Neural progenitor cell (in vitro differentiated cells): ENCODE measurements at regions not wholly inside any gene's neighbourhood (a gene's known extent, or its start where the extent isn't known, plus 50 kb on each side); places are given as distances from the start of the nearest gene placed in this dataset.

Experiments
- DNase-seq: peaks from one replicate; pipeline ENCODE4 v3.0.0-alpha.2; 2016; ENCODE audit warnings: low spot score
- H2AFZ ChIP-seq: fragments of 200-600 bp; sonication (generic); replicated peaks from 2 replicates; pipeline ENCODE4 v1.6.1; 2016; ENCODE audit warnings: antibody characterized with exemption
- H3F3A ChIP-seq: fragments of 200-600 bp; sonication (generic); 2 replicates; pipeline ENCODE4 v1.6.1; 2016; ENCODE audit warnings: antibody characterized with exemption, low read depth
- H3K27ac ChIP-seq: fragments of 200-600 bp; sonication (generic); 2 replicates; pipeline ENCODE4 v1.5.1; 2016; ENCODE audit warnings: mild to moderate bottlenecking
- H3K27me3 ChIP-seq: fragments of 200-600 bp; sonication (generic); 2 replicates; pipeline ENCODE4 v1.6.1; 2016; ENCODE audit warnings: mild to moderate bottlenecking, moderate library complexity
- H3K36me3 ChIP-seq: fragments of 200-600 bp; sonication (generic); 2 replicates; pipeline ENCODE4 v1.5.1; 2016
- H3K4me1 ChIP-seq: fragments of 200-600 bp; sonication (generic); 2 replicates; pipeline ENCODE4 v1.6.1; 2016; ENCODE audit warnings: mixed run types
- H3K4me2 ChIP-seq: fragments of 200-600 bp; sonication (generic); 2 replicates; pipeline ENCODE4 v1.6.1; 2016
- H3K4me3 ChIP-seq: fragments of 200-600 bp; sonication (generic); 2 replicates; pipeline ENCODE4 v1.5.1; 2016
- H3K79me2 ChIP-seq: fragments of 200-600 bp; sonication (generic); 2 replicates; pipeline ENCODE4 v1.6.1; 2016; ENCODE audit warnings: low read depth
- H3K9ac ChIP-seq: fragments of 200-600 bp; sonication (generic); 2 replicates; pipeline ENCODE4 v1.6.1; 2016
- H3K9me3 ChIP-seq: fragments of 200-600 bp; sonication (generic); 2 replicates; pipeline ENCODE4 v1.5.1; 2016; ENCODE audit warnings: low read depth
- H4K20me1 ChIP-seq: fragments of 200-600 bp; sonication (generic); 2 replicates; pipeline ENCODE4 v1.6.1; 2016; ENCODE audit warnings: low read depth
- H3K27ac Mint-ChIP-seq: 3 replicates; pipeline ENCODE4 v1.8.0; 2021; ENCODE audit warnings: mixed read lengths
- H3K27me3 Mint-ChIP-seq: 2 replicates; pipeline ENCODE4 v1.8.0; 2022; ENCODE audit warnings: low read depth, mild to moderate bottlenecking, inconsistent platforms, moderate library complexity, mixed read lengths; ENCODE audit not compliant: insufficient read depth
- H3K36me3 Mint-ChIP-seq: 3 replicates; pipeline ENCODE4 v1.8.0; 2021; ENCODE audit warnings: mixed read lengths
- H3K4me1 Mint-ChIP-seq: 3 replicates; pipeline ENCODE4 v1.8.0; 2021; ENCODE audit warnings: mixed read lengths
- H3K4me3 Mint-ChIP-seq: 3 replicates; pipeline ENCODE4 v1.8.0; 2021; ENCODE audit warnings: mild to moderate bottlenecking, moderate library complexity, mixed read lengths
- H3K9me3 Mint-ChIP-seq: 3 replicates; pipeline ENCODE4 v1.8.0; 2020; ENCODE audit warnings: mixed read lengths
- EZH2 ChIP-seq: fragments of 200-600 bp; sonication (generic); IDR thresholded peaks from 2 replicates; pipeline ENCODE4 v1.6.1; 2017; ENCODE audit warnings: antibody characterized with exemption, mild to moderate bottlenecking, moderate library complexity
- EZH2phosphoT487 ChIP-seq: fragments of 200-600 bp; sonication (generic); IDR thresholded peaks from 2 replicates; pipeline ENCODE4 v1.6.1; 2017; ENCODE audit warnings: antibody characterized with exemption
- TF ChIP-seq, protein P1 (sequence below): fragments of 200-600 bp; sonication (generic); IDR thresholded peaks from 2 replicates; pipeline ENCODE4 v1.5.1; 2017; ENCODE audit warnings: antibody characterized with exemption, mild to moderate bottlenecking

DNA sequence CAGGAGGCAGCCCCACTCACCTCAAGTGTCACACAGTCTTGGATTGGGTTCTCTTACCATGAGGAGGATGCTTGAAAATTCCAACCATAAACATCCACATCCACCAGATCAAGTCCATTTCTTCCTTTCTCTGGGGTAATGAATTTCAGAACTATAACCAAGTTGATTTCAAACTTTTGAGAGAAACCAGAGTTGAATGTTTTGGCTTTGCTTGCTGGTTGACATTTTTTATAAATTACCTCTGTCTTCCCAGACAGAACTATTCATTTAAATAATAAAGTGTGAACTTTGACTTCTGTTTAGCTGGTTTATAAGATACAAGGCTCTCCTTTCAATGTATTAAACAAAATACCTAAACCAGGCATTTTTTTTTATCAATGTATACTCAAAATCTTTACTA is 550.7 kb downstream of the KCTD12 start:
- no peaks in the 10 kb centered on the region for H3K36me3 Mint-ChIP-seq
- Histone ChIP-seq H3K79me2 (no peaks in the 10 kb centered on the region), H3K9ac (no peak overlapping the region), H3F3A (no peaks in the 10 kb centered on the region), H3K9me3 (no peaks in the 10 kb centered on the region), H3K4me2 (no peak overlapping the region), H3K27ac (no peak overlapping the region), H3K4me3 (no peak overlapping the region), H3K27me3 (no peaks in the 10 kb centered on the region), H3K4me1 (no peaks in the 10 kb centered on the region), H2AFZ (no peak overlapping the region), H3K36me3 (no peaks in the 10 kb centered on the region), H4K20me1 (no peaks in the 10 kb centered on the region)
- H3K4me3 Mint-ChIP-seq, result no peak overlapping the region
- H3K27ac Mint-ChIP-seq, result no peak overlapping the region
- no peak for DNase-seq
- no peak for TF ChIP-seq EZH2phosphoT487
- TF ChIP-seq, protein P1, sequence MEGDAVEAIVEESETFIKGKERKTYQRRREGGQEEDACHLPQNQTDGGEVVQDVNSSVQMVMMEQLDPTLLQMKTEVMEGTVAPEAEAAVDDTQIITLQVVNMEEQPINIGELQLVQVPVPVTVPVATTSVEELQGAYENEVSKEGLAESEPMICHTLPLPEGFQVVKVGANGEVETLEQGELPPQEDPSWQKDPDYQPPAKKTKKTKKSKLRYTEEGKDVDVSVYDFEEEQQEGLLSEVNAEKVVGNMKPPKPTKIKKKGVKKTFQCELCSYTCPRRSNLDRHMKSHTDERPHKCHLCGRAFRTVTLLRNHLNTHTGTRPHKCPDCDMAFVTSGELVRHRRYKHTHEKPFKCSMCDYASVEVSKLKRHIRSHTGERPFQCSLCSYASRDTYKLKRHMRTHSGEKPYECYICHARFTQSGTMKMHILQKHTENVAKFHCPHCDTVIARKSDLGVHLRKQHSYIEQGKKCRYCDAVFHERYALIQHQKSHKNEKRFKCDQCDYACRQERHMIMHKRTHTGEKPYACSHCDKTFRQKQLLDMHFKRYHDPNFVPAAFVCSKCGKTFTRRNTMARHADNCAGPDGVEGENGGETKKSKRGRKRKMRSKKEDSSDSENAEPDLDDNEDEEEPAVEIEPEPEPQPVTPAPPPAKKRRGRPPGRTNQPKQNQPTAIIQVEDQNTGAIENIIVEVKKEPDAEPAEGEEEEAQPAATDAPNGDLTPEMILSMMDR, result no peak
- no peak for TF ChIP-seq EZH2
- H3K9me3 Mint-ChIP-seq, result no peaks in the 10 kb centered on the region
- no peaks in the 10 kb centered on the region for H3K27me3 Mint-ChIP-seq
- H3K4me1 Mint-ChIP-seq, result peaks cover 8% of the 10 kb centered on the region

DNA sequence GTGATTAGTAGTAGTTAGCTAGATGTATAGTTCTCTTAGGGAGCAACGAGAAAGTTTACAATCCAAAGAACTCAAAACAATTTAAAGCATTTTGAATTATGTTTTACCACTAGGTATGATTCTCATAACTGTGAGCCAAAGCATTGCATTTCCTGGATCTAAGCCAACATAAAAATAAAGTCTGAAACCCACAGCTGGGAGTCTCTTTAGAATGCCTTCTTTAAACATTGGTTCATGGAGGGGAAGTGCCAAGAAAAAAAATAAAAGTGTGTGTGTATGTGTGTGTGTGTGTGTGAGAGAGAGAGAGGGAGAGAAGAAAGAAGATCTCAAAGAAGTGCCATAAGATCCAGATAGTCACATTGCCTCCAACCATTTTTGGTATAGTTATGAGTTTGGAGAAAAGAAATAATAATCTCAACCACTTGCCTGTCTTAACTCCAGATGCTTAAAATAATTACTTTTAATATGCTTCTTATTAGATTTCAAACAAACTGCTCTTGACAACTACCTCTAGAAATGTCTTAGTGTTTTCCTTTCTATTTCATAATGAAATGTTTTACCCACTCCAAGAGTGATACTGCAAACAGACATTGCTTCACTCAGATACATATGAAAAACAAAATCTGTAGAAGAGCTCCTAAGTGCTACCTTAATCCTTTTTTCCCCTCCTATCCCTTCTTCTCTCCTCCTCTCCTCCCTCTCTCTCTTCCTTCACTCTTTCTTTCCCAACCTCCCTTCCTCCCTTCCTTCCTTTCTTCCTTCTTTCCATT is 554.1 kb downstream of the KCTD12 start:
- no peak overlapping the region for H3K4me3 Mint-ChIP-seq
- Histone ChIP-seq H3K27ac (no peak overlapping the region), H3K9ac (no peak overlapping the region), H3K36me3 (no peaks in the 10 kb centered on the region), H3K27me3 (no peaks in the 10 kb centered on the region), H3K4me2 (no peak overlapping the region), H3K79me2 (no peaks in the 10 kb centered on the region), H3F3A (no peaks in the 10 kb centered on the region), H3K4me3 (no peak overlapping the region), H2AFZ (no peak overlapping the region), H4K20me1 (no peaks in the 10 kb centered on the region), H3K4me1 (no peaks in the 10 kb centered on the region), H3K9me3 (no peaks in the 10 kb centered on the region)
- TF ChIP-seq, protein P1, result no peak
- TF ChIP-seq EZH2 (no peak), EZH2phosphoT487 (no peak)
- peaks cover 8% of the 10 kb centered on the region for H3K4me1 Mint-ChIP-seq
- no peak overlapping the region for H3K27ac Mint-ChIP-seq
- no peaks in the 10 kb centered on the region for H3K36me3 Mint-ChIP-seq
- no peak for DNase-seq
- H3K9me3 Mint-ChIP-seq, result no peaks in the 10 kb centered on the region
- no peaks in the 10 kb centered on the region for H3K27me3 Mint-ChIP-seq

DNA sequence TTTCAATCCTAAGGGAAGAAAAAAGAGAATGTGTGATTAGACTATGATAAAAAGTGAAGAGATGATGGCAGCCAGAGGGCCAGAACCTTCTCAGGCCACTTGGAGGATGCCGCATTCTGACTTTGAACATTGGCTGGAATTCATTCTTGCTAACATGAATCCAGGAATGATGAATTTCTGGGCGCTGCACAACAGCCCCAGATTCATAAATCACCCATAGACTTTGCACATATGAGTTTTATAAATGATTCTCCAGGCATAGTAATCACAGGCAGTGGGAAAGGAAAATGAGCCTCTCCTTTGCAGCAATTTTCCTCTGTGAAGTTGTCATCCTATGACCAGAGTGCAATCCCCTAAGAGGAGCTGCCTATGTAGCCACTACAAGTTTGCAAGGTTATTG is 555.4 kb downstream of the KCTD12 start:
- peaks cover 8% of the 10 kb centered on the region for H3K4me1 Mint-ChIP-seq
- no peaks in the 10 kb centered on the region for H3K9me3 Mint-ChIP-seq
- H3K9me3 ChIP-seq, result no peaks in the 10 kb centered on the region
- TF ChIP-seq EZH2, result no peak
- TF ChIP-seq, protein P1, result no peak
- no peak for TF ChIP-seq EZH2phosphoT487
- no peak overlapping the region for H3K9ac ChIP-seq
- H2AFZ ChIP-seq, result no peak overlapping the region
- H3K36me3 ChIP-seq, result no peaks in the 10 kb centered on the region
- H3K4me3 Mint-ChIP-seq, result no peak overlapping the region
- H3K27ac Mint-ChIP-seq, result no peak overlapping the region
- H3K27me3 Mint-ChIP-seq, result no peaks in the 10 kb centered on the region
- no peak overlapping the region for H3K27ac ChIP-seq
- no peak overlapping the region for H3K4me3 ChIP-seq
- H3K36me3 Mint-ChIP-seq, result no peaks in the 10 kb centered on the region
- H4K20me1 ChIP-seq, result no peaks in the 10 kb centered on the region
- no peaks in the 10 kb centered on the region for H3K27me3 ChIP-seq
- no peaks in the 10 kb centered on the region for H3K79me2 ChIP-seq
- no peak for DNase-seq
- no peak overlapping the region for H3K4me2 ChIP-seq
- H3F3A ChIP-seq, result no peaks in the 10 kb centered on the region
- no peaks in the 10 kb centered on the region for H3K4me1 ChIP-seq
